ENCODE measurements at regions not wholly inside any gene's neighbourhood (a gene's known extent, or its start where the extent isn't known, plus 50 kb on each side); places are given as distances from the start of the nearest gene placed in this dataset.
"Not testable (repeated sequence)": the region's sequence is repeated elsewhere in the genome, so short reads cannot be mapped to it uniquely, and the experiment has no call there.

DNA sequence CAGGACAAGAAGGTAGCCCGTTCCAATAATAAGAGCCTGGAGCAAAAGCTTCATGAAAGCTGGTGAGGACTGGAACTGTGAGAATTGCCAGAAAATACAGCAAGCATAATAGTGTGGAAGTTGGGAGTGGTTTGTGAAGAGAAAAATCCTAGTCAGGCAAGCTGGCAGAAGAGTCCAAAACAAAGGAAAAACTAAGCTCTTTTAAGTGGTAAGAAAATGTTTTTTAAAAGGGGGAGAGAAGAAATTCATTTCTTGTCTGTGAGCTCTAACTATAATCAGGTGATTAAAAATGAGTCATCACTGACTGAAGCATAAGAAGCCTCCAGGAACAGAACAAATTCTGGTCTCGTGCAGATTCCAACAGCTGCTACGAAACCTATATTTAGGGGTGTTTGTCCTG is 102.6 kb downstream of the CAAP1 start:
- DNase-seq, result no peak

DNA sequence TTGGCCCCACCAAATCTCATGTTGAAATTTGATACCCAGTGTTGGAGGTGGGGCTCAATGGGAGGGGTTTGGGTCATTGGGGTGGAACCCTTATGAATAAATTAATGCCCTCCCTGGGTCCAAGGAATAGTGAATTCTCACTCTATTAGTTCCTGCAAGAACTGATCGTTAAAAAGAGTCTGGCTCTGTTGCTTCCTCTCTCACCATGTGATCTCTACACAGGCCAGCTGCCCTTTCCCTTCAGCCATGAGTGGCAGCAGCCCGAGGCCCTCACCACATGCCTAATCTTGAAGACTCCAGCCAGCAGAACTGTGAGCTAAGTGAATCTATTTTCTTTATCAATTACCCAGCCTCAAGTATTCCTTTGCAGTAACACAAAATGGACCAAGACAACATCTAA is 106.0 kb downstream of the CAAP1 start:
- DNase-seq, result no peak

DNA sequence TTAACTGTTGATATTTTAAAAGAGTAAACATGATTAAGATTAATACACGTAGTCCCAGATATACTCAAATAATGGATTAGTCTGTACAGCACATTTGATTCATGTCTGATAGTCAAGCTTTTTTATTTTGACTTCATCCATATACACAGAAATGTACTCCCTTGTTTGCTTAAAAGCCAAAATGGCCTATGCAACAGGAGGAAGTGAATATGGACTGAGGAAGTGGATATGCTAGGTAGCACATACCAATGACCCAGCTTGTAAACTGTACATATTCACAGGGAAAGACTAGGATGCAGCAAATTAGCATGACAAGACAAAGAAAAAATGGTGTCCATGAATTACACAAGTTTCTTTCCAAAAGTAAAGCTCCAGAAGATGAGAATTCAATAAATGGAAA is 109.7 kb downstream of the CAAP1 start:
- DNase-seq, result no peak

DNA sequence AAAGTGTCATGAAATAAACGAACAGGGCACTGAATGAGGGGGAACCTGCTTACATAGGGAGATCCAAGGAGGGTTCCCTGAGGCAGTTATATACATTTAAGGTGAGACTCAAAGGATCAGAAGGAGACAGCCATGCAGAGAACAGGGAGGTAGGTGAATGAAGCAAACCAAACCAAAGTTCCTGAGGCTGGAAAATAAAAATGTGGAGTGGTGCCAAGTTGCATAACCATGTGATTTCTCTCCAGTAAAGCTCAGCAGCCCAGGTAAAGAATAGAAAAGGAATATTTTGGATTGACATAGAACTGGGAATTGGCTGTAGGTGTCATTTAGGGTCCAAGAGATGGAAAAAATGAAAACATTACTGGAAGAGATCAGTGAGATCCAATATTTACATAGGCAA is 110.7 kb downstream of the CAAP1 start:
- DNase-seq, result no peak

DNA sequence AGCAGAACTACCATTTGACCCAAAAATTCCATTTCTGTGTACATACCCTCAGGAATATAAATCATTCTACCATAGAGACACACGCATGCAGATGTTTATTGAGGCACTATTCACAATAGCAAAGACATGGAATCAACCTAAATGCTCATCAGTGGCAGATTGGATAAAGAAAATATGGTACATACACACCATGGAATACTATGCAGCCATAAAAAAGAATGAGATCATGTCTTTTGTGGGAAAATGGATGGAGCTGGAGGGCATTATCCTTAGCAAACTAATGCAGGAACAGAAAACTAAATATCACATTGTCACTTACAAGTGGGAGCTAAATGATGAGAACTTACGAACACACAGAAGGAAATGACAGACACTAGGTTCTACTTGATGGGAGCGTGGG is 112.3 kb downstream of the CAAP1 start:
- not testable (repeated sequence) for DNase-seq

DNA sequence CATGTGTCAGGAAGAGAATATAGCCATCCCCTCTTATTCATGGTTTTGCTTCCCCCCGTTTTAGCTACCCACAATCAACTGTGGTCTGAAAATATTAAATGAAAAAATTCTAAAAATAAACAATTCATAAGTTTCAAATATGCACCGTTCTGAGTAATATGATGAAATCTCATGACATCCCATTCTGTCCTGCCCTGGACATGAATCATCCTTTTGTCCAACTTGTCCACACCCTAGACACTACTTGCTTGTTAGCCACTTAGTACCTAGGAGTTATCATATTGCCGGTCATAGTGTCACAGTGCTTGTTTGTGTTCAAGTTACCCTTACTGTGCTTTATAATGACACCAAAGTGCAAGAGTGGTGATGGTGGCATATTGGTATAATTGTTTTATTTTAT is 113.5 kb downstream of the CAAP1 start:
- no peak for DNase-seq

DNA sequence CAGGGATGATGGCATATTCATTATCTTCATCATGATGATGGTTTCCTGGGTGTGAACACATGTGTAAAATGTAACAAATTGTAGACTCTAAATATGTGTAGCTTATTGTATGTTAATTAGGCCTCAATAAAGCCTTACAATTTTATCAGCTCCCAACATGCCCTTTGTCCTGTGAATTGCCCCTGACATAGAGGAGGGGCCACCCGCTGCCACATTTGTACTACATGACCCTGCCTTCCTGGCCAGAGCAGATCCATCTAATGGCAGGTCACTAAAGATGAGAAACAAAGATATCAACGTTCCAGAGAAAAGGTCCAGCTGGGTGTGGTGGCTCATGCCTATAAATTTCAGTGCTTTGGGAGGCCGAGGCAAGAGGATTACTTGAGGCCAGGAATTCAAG is 117.2 kb downstream of the CAAP1 start:
- no peak for DNase-seq

DNA sequence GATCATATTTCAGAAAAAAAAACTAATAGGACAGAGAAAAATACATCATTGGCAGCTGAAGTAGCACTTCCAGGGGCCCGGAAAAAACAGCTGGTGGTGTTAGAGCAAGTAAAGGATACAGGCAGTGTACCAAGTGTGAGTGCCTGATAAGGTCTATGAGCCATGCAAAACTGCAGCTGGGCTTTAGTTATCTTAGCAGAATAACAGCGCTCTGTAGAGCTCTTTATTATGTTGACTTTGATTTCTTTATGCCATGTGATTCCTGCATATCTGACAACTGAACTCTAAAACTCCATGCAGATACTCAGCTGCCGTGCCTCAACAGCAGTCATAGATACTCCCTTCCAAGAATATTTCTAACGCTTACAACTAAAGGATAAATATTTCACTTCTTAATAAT is 119.5 kb downstream of the CAAP1 start:
- DNase-seq, result no peak

DNA sequence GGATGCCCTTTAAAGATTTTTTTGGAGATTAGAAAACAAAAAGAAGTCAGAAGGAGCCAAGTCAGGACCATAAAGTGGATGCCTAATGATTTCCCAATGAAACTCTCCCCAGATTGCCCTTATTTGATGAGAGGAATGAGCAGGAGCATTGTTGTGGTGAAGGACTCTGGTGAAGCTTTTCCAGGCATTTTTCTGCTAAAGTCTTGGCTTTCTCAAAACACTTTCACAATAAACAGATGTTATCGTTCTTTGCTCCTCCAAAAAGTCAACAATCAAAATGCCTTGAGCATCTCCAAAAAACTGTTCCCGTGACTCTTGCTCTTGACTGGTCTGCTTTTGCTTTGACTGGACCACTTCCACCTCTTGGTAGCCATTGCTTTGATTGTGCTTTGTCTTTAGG is 121.8 kb downstream of the CAAP1 start:
- DNase-seq, result no peak

DNA sequence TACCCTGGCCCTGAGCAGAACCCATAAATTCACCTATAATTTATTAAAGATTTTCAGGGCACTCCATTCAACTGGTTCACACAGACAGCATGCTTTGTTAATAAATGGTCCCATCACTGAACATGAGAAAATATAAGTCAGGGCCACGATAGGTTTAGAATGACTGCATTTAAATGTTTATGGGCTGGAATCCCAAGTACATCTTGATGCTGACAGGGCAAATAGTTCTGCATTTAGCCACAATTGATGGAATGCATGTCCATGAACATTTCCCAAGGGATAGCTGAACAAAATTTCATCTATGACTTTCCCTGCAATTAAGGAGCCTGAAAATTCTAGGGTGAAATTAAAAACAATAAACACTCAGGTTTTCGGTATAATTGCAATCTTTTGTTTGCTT is 124.5 kb downstream of the CAAP1 start:
- no peak for DNase-seq

DNA sequence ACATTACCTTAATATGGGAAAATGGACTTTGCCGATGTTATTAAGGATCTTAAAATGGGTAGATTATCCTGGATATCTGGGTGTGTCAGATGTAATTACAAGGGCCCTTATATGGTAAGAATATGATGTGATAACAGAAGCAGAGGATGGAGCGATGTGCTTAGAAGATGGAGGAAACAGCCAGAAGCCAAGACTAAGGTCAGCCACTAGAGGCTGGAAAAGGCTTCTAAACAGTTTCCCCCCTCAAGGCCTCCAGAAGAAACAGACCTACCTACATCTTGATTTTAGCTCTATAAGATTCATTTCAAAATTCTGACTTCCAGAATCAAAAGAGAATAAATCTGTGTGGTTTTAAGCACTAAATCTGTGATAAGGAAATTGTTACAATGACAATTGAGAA is 131.9 kb downstream of the CAAP1 start:
- no peak for DNase-seq

DNA sequence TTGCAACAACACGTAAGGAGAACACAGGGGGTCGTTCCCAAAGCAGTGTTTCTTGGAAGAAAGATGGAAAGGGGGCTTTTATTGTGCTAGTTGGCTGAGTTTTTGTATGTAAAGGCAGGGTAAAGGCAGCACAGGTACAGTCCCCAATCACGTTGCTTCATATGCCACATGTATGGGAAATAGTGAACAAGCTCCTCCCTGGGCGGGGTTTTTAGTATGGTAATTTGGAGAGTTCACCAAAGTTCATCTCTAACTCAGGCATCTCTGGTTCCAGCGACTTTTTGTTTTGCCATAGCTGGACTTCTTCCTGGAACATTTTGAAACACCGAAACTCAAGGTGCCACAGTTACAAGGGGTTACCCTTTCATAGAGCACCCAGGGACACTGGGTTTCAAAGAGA is 133.9 kb downstream of the CAAP1 start:
- DNase-seq, result no peak

DNA sequence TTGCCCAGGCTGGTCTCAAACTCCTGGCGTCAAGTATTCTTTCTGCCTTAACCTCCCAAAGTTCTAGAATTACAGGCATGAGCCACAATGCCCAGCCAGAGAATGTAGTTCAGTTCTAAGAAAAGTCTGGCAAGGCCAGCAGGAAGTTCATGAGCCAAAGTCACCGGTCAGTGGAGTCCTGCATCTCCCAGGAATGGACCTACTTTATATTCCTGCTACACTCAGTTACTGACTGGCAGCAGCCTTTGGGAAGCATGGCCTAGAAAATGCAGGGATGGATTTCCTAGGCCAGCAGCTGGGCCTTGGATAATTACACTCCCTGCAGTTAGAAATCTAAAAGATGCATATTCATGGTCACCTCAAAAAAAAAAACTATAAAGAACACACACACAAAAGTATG is 135.7 kb downstream of the CAAP1 start:
- no peak for DNase-seq

DNA sequence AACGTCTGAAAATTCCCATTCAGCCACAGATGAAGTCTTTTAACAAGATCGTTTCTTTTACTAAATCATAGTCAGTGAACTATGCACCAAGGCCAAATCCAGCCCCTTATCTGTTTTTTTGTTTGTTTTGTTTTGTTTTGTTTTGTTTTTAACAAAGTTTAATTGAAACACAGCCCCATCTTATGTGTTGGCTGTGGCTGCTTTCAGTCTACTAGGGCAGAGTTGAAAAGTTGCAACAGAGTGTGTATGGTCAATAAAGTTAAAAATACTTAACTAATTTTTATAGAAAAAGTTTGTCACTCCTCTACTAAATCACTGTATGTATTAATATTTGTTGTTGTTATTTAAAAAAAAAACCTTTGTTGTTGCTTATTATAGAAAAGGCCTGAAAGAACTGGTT is 137.1 kb downstream of the CAAP1 start:
- DNase-seq, result no peak

DNA sequence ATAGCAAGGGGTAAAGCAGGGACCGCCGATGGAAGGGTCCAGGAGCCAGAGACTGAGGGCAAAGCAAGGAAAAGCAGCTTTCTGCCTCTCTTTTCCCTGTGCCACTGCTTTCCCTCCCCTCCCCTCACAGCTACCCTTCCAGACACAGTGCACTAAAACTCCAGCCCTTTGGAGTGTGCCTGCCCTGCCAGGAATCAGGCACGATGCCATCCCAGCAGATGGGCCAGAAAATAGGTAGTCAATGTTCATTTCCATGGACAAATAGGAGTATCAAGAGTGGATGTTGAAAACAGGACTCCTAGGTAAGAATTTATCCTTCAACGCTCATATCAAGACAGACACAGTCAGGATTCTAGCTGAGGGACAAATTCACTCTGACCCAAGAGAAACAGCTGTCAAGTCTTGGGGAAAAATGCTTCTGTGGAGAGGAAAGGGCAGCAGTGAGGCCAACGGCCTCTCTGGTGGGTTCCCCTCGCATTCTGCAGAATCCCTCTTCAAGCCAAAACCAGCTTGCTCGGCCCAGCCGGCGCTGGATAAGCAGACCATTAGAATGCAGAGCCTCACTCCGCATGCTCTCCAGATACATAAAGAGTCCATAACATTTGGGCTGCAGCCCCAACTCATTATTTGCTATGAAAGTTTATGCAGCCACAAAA is 138.0 kb downstream of the CAAP1 start:
- no peak for DNase-seq

DNA sequence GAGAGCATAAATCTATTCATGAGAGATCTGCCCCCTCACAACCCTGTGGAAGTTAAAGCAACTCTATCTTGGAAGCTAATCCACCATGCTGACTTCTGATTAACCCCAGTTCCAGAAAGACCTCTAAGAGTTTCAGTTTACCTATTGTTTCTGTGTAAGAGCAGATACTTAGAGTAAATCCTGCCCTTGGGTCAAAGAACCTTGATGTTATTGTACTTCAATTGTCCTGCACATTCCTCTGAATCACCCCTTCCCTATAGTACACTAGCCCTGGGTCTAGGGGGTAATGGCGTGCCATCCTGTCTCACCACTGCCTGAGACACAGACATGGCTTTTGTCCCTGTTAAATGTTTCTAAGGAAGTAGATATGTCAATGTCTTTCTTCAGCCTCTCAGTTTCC is 138.6 kb downstream of the CAAP1 start:
- DNase-seq, result no peak

DNA sequence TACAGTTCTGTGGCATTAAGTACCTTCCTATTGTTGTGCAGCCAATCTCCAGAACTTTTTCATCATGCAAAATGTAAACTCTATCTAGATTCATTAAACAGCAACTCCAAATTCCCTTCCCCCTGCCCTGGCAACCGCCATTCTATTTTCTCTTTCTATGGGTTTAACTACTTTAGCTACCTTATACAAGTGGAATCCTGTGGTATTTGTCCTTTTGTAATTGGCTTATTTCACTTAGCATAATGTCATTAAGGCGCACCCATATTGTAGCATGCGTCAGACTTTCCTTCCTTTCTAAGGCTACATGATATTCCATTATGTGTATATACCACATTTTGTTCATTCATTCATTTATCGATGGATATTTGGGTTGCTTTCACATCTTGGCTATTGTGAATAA is 142.4 kb downstream of the CAAP1 start:
- DNase-seq, result no peak

DNA sequence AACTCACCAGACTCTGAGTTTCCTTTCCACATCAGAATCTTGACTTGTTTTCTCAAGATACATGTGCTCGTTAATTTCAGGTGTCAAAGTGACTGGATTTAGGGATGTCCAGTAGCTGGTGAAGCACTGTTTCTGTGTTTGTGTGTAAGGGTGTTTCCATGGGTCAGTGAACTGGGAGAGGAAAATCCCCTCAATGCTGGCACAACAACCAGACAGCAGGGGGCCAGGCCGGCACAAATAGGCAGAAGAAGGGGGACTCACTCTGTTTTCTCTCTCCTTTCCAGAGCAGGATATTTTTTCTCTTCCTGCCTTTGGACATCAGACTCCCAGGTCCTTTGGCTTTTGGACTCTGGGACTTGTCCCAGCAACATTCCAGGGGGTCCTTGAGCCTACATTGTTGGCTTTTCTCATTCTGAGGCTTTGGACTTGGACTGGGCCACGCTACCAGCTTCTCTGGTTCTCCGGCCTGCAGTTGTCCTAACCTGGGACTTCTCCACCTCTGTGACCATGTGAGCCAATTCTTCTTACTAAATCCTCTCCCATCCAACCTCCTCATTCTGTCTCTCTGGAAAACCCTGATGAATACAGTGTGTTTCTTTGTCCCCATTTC is 144.0 kb downstream of the CAAP1 start:
- no peak for DNase-seq

DNA sequence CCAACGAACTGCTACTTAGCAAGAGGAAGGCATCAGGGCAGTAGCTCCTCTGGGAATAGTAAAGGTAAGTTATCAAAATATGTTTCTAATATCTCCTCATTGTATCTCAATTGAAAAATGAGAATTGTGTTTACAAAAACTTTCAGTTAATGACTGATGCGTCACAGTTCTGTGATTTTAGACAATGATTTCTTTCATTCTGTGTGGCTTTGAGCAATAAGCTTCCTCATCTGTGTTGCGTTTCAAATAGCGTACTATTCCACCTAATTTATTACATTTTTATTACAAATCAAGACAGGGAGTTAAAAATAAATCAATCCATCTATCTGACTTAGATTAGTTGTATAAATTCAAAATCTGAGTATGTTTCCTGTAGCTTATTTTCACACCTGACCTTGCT is 145.0 kb downstream of the CAAP1 start:
- DNase-seq, result no peak

DNA sequence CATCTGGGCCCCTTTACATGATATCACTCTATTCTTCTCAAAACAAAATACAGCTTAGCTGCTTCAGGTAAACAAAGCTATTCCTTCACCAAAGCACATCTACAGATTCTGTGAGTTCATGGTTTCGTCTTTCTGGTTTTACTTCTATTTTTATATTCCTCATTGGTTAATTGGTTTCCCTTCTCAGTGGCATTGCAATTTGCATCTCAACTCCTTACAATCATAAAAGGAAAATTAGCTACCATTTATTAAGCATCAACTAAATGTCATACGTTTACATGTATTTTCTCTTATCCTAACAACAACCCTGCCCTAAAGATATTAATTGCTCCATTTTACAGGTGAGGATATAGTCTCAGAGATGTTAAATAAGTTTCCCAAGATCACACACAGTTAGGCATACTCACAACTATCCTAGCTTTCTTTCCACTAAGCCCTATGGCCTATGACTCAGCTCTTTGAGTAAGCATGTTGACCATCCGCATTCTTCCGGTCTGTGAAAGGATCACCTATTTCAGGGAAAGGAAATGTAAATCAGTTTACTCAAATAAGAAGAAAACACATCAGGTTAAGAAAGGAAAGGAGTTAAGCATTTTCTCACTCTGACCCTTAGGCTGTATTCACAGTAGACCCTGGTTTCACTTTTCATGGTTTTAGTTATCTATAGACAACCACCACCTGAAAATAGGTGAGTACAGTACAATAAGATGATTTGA is 146.1 kb downstream of the CAAP1 start:
- DNase-seq, result no peak

DNA sequence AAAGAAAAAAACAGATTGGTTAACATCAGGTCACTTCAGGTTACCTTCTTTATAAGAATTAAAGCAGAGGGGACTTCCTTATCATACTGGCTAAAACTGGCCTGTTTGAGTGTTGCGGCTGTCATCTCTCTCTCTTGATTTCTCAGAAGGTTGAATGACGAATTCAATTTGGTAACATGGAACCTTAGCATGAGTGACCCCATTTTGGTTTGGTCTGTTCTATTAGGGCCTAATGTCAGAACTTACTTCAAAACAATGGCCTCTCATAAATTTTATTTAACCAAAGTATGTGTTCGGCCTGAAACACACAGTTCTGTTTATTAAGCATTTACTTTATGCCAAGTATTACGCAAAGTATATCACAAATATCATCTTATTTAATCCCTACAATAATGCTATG is 147.5 kb downstream of the CAAP1 start:
- DNase-seq, result no peak

DNA sequence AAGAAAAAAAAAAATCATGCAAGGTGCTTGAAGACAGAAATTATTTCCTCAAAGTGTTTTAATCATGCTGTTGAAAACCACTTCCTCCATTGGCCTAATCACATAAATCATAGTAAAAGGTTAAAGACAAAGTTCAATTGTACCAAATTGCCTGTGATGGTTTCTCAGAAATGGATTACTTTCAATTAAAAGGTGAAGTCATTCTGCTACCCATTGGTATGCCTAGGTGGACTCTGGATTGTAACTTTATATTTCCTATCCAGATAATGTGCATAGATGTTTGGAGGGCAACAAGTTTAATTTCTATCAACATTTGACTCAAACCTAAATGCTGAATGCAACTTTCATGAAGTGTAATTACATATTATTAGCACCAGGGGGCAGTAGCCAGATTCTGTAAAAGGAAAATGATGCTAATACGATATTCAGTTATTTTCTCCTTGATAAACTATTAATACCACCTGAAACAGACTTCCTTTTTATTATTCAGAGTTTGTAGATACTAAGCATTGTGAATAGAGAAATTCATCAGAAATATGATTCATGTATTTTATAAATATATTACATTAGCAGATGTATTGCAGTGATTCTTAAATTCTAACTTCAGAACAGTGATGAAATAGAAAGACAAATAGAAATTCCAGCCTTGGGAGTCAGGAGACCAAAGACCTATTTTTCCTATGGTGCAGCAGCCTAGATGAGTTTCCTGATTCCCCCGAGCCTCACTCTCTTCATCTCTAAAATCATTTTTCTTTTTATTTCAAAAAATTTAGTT is 148.2 kb downstream of the CAAP1 start:
- peak; percentile 8 for DNase-seq

DNA sequence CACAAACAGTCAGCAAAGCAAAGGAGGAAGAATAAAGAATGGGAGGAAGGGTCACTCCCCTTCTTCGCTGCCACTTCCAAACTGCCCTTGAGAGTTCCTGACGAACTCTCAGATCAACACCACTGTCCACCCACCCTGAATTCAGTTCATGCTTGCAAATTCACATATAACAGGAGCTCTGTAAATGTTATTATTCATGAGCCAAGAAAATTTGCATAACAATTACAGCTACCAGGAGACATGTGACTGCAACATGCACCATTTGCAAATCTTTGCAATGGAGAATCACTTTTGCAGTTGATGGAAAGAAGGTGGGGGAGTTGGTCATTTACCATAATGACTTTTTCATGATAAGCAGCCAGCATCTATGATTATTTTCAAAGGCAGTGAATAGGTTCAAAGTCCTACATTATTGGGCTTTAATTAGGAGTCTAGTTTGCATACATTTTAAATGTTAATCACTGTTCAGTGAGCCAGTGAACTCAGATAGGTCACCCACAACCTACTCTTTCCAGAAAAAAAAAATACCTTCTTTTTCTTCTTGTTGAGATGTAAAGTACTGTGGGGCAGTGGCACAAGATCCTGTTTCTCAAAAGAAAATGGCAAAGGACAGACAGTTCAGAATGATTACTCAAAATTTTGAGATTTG is 149.7 kb downstream of the CAAP1 start:
- DNase-seq, result no peak
